ENCODE measurements at regions not wholly inside any gene's neighbourhood (a gene's known extent, or its start where the extent isn't known, plus 50 kb on each side); places are given as distances from the start of the nearest gene placed in this dataset.

DNA sequence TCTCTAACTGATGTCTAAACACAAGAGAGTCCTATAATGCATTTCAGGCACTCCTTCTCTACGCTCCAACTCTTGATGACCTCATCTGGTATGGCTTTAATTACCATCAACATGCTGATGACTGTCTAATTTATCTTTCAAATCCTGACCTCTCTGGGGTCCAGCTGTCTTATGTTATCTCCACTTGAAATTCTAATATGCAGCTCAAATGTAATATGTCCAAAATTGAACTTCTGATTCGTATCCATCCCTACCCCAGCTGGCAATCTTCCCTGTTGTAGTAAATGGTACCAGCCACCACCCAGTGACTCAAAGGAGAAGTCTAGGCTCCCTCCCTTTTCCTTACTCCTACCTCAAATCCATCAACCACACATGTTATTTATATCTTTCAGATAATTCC is 288.0 kb upstream of the SLC10A2 start:
- no peak for DNase-seq (ENCODE audit: low read depth in 3 of 3)

DNA sequence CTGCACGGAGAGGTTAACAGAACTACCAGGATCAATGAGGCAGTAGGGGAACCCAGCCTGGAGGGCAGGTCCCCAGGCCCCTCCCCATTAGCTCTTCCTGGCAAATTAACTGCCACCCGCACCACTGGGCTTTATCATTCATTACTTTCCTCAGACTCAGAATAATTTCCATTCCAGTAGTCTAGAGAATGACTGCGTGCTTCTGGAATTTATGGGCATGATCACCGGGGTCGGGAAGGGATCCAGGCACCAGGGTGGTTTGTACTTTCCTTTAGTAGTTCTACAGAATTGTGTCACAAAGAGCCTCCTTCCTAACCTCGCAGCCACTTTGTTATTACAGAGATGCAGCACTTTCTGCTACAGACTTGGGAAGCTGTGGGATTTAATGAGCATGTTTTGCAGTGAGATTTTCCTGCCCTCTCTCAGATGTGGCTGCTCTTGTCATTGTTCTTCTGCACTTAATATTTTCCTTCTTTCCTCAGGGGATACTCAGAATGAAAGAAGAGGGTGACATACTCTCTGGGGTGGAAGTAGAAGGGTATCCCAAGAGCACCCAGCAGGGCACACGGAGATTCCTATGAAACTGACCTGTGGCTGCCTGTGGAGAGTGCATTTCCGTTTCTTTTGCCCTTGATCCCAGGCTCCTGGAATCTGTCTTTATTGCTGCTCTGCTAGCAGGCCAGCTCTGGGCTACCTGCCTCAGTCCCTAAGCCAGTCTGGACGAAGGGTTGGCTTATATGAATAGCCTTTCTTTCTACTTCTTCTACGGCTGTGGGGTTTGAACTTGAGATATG is 285.0 kb upstream of the SLC10A2 start:
- DNase-seq (ENCODE audit: low read depth in 3 of 3): no peak

DNA sequence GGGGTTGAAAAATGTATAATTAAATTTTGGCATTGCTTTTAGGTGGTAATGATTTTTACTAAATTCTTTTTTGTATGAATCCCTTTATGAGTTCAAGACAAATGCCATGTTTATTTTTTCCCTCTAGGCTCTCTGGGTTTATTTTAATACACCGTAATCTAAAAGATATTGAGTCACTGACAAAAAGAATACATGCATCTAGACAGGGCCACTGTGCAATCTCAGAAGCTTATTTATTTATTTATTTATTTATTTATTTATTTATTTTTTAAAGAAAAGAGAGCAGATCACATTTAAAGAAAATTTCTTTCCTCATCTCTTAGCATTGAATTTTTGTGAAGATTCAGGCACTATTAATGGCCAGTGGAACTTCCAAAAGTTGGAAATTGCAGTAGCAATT is 283.9 kb upstream of the SLC10A2 start:
- no peak for DNase-seq (ENCODE audit: low read depth in 3 of 3)

DNA sequence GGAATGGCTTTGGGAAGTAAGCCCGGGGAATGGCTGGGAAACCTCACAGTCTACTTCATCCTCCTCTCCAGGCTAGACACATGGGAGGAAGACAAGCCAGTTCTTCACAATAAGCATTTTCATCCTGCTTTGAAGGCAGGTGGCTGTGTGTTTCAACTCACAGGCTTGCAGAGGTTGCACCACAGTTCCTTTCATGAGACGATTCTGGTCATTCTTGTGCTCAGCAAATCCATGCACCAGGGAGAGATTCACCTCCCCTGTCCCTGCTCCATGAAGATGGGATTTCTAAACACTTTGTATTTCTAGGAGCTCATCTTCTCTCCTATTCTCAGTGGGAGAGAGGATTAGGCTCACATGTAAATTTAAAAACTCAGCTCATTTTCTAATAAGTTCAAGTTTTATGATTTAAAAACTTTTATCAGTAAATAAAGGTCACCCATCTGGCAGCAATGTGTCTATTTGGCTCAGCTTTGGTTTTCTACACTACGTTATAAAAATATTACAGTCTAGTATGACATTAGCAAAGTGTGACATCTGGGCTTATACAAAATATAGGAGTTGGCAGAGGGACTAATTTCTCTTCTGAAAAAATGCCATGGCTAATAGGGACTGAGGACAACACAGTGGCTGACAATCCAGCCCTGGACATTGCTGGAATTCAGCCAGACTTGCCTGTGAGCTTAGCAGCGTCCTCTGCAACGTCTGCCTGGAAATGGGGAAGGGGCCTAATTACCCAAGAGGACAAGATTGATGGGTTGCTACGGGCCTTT is 283.2 kb upstream of the SLC10A2 start:
- DNase-seq (ENCODE audit: low read depth in 3 of 3): no peak

- no peak for DNase-seq (ENCODE audit: low read depth in 3 of 3)
Observed at GRCh38 chr13:103335241-103335640, 269.0 kb upstream of the SLC10A2 start.

DNA sequence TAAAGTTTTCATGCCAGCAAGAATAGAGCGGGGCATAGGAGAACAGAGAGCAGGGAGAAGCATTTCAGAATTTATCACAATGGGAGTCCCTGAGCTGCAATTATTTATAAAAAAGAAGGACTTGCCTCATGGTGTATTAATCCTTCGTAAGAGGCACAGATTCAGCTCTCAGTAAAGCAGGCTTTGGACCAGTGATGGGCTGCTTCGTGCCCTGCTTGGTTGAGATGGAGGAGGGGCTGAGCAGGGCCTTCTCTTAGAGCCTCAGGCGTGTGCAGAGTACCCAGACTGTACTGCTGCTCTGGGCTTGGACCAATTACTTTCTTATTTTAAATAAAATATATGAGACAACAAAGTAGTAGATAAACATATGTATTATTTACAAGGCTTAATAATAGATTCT is 265.7 kb upstream of the SLC10A2 start:
- DNase-seq (ENCODE audit: low read depth in 3 of 3): no peak

- no peak for DNase-seq (ENCODE audit: low read depth in 3 of 3)
Observed at GRCh38 chr13:103328899-103329298, 262.7 kb upstream of the SLC10A2 start.

- no peak for DNase-seq (ENCODE audit: low read depth in 3 of 3)
Observed at GRCh38 chr13:103326326-103326725, 260.1 kb upstream of the SLC10A2 start.

DNA sequence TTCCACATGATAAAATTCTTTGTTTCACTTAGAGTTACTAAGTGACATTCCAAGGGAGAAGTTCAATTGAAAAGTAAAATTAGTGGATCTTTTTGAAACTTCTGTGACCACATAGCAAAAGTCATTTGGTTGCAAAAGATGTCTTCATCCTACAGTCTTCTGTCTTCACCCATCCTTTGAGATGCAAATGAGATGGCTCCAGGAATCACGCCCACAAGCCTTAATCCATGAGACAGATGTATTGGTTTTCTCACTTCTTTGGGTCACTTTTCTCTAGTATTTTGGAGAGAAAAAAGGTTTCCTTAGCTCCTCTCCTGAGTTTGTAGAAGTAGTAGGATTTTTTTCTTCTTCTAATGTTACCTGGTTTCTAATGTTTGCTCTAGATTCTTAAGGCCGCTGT is 259.5 kb upstream of the SLC10A2 start:
- DNase-seq (ENCODE audit: low read depth in 3 of 3): no peak

- DNase-seq (ENCODE audit: low read depth in 3 of 3): no peak
Observed at GRCh38 chr13:103324641-103325040, 258.4 kb upstream of the SLC10A2 start.

DNA sequence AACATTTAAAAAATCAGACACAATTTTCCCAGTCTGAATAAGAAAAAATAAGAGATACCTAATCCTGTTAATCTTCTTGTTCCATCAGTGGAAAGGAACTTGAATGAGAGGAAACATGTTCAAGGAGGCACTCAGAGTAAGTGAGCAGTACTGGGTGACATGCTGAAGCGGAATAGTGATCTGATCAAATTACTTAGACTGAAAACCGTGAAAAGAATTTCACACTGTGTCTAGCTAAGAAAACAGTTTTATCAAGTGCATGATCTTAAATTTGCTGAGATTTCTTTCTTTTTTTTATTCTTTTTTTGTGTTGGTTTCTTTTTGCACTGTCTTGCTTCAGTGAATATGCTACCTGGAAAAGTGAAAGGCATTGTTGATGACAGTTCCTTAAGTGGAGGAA is 249.5 kb upstream of the SLC10A2 start:
- no peak for DNase-seq (ENCODE audit: low read depth in 3 of 3)

DNA sequence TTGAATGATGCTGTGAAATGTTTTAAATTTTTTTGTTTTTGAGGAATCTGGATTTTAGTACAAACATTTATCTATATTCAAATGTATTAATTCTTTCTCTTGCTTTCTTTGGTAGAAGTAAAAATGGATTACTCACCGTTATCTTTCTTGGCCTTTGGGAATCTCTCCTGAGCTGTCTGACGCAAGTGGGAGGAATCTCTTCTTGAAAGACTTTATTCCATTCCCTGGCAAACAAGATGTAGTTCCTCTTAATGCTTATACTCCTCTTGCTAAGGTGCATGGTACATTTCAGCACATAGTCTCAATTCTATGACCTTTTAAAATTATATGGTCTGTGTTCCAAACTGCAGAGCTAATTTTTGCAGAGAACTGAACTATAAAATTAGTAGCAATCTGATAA is 246.2 kb upstream of the SLC10A2 start:
- DNase-seq (ENCODE audit: low read depth in 3 of 3): no peak

GRCh38 chr13:103308667-103309066 is 242.4 kb upstream of the SLC10A2 start:
- no peak for DNase-seq (ENCODE audit: low read depth in 3 of 3)

GRCh38 chr13:103306163-103306562 is 239.9 kb upstream of the SLC10A2 start:
- no peak for DNase-seq (ENCODE audit: low read depth in 3 of 3)

GRCh38 chr13:103303078-103303651 is 236.9 kb upstream of the SLC10A2 start:
- no peak for DNase-seq (ENCODE audit: low read depth in 3 of 3)

- no peak for DNase-seq (ENCODE audit: low read depth in 3 of 3)
Observed at GRCh38 chr13:103302676-103303075, 236.5 kb upstream of the SLC10A2 start.

DNA sequence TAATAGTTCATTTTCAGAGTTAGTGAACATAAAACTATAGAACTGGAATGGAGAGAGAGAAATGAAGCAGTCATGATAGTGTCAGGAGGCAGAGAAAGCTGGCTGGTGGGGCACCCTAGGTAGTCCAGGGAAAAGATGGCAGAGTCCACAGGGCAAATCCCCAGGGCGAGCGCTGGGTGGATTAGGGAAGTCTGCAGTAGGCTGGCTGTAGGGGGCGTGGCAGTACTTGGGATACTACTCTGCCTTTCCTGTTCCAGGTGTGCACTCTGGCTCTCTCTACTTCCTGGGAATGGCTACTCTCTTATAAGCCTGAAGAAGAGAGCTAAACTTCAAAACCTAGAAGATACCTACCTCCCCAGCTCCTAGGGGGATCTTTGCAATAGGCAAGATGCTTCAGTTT is 232.9 kb upstream of the SLC10A2 start:
- no peak for DNase-seq (ENCODE audit: low read depth in 3 of 3)

DNA sequence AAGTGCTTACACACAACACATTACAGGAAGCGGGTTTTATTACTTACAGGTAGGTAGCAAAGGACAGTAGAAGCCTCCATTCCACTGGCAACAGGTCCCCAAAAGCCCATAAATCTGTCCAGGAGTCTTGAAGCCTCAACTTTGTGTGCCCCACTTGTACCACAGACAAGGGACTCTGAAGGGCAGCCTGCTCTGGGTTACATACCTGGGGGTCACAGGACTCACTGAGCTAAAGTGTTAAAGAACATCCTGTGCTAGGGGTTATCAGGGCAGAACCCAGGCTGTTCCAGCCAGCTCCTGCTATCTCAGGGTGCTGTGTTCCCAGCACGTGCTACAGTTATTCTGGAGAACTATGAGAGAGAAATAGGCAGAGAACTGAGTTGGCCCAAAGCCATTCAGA is 230.9 kb upstream of the SLC10A2 start:
- DNase-seq (ENCODE audit: low read depth in 3 of 3): no peak

GRCh38 chr13:103291798-103292572 is 225.8 kb upstream of the SLC10A2 start:
- DNase-seq (ENCODE audit: low read depth in 3 of 3): no peak

- no peak for DNase-seq (ENCODE audit: low read depth in 3 of 3)
Observed at GRCh38 chr13:103291226-103291625, 225.0 kb upstream of the SLC10A2 start.

DNA sequence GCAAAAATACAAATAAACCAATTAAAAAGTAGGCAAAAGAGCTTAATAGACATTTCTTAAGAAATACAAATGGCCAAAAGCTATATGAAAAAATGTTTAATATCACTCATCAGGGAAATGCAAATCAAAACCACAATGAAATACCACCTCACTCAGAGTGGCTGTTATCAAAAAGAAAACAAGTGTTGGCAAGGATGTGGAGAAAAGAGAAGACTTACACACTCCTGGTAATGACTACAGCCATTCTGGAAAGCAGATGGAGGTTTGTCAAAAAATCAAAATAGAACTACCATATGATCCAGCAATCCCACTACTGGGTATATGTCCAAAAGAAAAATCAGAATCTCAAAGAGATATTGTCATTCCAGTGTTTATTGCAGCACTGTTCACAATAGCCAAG is 223.5 kb upstream of the SLC10A2 start:
- no peak for DNase-seq (ENCODE audit: low read depth in 3 of 3)

DNA sequence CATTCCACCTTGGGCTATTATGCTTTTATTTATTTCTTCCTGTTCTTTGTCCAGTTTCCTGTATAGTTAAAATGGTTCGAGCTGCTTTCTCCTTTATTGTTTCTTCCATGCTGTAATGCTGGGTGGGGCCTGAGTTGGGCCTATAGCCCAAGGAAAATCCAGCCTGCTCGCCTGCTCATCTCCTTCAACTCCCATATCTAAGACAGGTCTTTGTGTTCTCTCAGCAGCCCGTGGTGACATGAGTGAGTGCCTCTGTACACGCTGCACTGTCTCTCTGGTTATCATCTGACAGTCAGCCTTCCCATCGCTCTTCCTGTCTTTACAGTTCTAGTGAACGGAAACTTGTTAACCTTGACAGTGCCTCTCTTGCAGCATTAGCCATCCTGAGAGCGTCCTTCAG is 221.9 kb upstream of the SLC10A2 start:
- DNase-seq (ENCODE audit: low read depth in 3 of 3): no peak

Data from stimulated activated CD4-positive, alpha-beta T cell treated with anti-CD3 and anti-CD28 coated beads, TNF-alpha, amount 100 ng/mL, for 48 hours (primary cell).